Right renal cortex interstitium (tissue), 3 donors: ENCODE measurements at regions not wholly inside any gene's neighbourhood (a gene's known extent, or its start where the extent isn't known, plus 50 kb on each side); places are given as distances from the start of the nearest gene placed in this dataset.
A peak's percentile ranks its signal among the peaks of the same experiment; 100 is the strongest.

Source experiments
- DNase-seq, 3 donors: peaks; one replicate each; pipeline ENCODE4 v3.0.0-alpha.2; 2013; ENCODE audit warnings: low read depth in 3 of 3, low spot score in 2 of 3

DNA sequence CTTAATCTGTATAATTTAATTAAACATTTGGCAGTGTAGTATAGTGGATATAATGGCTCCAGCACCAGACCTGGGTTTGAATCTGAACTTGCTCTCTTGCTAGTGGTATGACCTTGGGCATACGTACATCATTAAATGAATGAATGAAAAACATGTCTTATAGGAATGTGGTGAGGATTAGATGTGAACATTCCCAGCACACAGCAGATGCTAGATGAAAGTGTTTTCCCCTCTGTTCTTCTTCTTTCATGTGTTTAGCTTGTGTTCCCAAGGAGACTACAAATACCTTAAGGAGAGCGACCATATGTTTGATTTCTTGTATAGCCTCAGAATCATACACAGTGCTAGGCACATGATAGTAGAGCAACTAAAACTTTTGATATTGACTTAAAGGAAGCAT lies 56.5 kb downstream of the CT47B1 start:
- DNase-seq: no peak

DNA sequence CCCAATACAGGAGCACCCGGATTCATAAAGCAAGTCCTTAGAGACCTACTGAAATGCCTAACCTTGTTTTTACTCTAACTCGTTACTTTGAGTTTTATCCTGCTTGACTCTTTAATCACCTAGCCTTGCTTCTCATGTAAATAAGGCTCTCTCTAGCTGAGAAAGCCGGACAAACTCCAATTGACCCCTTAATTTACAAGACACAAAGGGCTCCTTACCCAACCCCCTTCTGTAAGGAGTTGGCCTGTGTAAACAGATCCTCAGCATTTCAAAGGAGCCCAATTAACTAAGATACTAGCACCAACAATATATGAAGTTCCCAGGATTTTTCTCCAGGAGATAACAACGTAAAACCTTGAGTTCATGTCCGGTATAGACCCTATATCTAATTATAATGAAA lies 61.7 kb downstream of the CT47B1 start:
- no peak for DNase-seq

DNA sequence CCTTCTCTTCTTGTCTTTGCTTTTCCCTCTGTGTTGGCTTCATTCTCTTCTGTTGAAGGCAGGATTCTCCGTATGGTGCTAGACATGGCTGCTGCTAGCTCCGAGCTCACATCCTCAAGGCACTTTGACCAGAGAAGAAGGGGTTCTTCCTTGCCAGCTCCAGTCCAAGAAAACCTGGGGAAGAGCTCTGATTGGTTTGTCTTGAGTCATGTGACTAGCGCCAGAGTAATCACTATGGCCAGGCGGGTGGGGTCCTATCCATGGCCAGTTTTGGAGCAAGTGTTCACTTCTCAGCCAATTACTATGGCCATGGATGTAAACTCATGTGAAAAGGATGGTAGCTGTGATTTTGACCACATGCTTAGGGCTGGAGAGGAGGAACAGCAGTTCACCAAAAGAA lies 74.2 kb downstream of the CT47B1 start:
- DNase-seq: no peak

DNA sequence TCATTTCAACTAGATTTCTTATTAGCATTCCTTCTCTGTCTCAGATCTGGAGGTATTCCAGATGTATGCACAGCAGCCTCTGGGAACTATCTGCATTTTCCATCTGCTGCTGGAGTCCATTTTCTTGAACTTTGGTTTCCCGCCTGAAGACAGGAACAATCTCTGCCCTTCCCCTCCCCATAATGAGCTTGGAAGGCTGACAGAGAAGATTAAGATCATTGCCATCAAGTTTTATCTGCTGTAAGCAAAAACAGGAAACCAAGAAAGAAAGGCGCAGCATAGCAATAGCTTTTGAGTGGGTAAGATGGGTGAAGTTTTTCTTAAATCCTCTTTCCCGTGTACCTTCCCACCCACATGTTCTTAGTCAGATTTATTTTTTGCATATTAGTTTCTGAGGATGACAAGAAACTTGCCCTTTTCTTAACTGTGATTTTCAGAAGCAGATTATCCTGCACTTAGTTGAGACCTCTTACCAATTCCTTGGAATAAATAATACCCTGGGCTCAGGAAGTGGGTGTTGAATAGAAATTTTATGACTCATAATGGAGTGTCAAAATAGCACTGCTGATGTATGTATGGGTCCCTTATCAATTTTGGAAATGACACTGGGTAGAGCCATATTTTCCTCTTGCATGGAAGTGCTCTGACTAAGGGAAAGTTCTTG lies 78.3 kb downstream of the CT47B1 start:
- no peak for DNase-seq

DNA sequence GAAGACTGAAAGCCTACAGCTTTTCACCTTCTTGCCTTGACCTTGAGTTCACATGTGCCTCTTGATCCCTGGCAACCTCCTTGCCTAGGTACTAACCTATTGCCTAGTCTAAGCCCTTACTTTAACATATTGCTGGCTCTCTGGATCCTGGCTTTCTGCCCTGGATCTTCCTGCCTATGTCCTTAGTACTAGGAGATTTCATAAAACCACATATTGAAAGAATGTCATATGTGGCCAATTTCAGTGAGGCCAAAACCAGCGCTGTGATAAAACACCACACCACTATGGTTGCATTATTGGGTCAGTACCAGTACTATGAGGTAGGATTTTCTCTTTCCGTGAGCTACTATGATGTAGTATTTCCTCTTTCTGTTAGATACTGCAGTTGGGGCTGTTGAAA lies 80.4 kb downstream of the CT47B1 start:
- DNase-seq: no peak

DNA sequence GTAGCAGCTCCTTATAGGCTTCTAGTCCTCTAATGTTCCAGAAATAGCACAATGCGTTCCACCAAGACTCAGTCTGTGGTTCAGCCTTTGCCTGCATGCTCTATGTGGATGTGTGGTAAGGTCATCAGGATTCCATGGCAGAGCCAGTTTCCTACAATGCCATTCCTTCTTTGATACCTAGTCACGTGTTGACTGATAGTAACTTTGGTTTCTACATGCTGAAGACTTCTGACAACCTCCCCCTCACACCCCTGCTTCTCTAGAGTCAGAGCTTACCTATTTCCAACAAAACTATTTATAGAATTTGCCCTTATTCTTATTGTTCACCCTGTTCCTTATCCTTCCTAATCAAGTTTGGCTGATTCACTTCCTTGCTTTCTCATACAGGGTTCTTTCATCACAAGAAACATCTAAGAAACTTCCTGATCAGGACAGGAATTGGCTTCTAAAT lies 81.1 kb downstream of the CT47B1 start:
- DNase-seq: no peak

DNA sequence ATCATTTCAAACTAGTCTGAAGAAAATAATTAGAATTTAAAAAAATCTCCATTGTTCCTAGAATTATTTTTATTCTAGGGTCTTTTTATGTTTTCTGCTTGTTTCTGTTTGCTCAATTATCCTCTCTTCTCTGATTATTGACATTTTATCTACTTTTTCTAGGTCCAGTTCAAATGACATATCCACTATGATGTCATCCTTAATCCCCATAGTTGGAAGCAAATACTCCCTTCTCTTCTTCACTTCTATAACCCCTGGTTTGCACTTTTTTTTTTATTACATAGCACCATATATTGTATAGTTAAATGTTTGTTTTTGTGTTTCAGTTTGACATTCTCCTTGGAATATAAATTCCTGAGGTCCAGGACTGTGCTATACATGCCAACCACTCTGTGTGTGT lies 82.6 kb downstream of the CT47B1 start:
- no peak for DNase-seq

DNA sequence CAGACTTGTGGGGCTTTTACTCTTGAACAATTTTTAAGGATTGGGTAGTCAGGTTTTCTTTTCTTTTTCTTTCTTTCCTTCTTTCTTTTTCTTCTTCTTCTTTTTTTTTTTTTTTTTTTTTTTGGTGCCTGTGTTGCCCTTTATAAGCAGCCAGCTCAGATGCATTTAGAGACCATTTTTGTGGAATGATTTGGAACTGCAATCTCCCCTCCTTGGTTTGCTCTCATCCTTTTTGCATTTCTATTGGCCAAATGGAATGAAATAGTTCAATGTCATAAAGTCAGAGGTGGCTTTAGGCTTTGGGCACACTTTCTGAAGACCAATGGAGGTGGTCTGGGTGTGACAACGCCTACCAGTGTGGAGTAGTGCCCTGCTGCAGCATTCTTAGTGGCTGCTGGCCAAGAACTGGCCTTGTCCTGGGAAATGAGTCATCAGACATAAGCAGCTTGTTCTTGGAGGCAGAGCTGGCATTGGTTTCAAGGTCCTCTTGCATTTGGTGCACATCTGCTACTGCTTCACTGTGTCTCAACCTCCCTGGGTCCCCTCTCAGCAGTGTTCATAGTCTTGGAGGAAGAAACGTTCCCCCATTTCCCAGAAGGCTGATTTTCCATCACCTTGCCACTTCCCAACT lies 84.5 kb downstream of the CT47B1 start:
- DNase-seq: no peak

DNA sequence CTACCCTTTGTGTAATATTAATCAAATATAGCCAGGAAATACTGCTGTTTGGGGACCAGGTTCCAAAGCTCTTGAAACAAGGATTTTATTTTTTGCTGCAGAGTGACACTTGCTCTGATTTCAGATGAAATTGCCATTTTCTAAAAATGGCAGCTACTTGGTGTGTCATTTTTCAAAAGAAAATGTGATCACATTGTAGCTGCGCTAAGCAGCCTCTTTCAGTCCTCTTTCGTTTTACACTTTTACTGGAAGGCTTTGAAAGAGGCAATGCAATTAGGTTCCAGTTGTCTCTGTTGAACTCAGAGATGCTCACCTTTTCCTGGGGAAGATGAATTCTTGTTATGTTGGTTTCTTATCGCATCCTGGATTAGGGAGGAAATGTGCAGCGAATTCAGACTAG lies 85.1 kb downstream of the CT47B1 start:
- no peak for DNase-seq

DNA sequence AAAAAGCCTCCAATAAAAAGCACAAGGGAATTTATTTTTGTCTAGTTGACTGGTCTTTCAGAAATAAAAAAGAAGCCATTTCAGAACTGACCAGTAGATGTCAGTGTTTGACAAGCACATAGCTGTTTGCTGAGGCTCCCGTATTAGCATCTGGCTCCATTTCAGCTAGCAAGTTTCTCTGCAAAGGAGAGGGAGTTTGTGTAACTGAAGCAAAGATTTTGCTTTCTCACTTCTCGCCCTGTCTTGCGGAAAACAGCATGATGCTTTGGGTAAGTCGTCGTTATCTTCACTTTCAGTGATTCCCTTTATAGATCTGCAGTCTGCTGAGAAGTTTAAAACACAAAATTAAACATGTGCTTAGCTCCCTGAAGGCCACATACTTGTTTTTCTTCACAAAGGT lies 85.5 kb downstream of the CT47B1 start:
- peak; percentile 18 to 39 (median 33) for DNase-seq

DNA sequence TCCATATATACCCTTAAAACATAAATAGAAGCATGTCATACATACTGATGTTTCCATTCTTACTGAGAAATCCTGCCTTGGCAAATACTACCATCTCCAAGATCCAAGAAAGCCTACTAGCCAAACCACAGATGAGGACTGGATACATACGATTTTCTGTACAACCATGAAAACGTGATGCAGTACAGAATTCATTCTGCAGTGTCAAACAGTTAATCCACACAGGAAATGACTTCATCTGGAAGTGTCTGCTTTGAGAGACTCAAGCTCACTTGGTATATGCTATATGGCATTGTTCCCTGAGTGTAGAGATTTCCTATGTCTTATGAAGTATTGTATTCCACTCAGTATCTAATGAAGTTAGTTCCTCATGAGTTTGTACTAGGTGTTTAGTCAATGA lies 94.3 kb downstream of the CT47B1 start:
- DNase-seq: no peak

DNA sequence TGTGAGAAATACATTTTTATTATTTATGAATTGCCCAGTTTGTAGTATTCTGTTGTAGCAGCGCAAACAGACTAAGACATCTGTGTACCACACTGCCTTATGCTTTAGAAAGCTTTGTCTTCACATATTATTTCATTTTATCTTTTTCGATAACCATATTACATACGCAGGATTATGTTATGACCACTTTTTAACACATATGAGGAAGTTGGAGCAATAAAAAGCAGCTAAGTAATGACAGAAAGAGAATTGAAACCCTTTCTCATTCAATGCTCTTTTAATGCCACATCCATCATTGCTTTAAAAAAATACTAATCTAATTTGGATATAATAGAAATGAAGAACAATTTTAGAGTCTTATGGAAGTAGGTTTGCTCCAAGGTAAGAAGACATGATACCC lies 99.7 kb downstream of the CT47B1 start:
- DNase-seq: no peak

DNA sequence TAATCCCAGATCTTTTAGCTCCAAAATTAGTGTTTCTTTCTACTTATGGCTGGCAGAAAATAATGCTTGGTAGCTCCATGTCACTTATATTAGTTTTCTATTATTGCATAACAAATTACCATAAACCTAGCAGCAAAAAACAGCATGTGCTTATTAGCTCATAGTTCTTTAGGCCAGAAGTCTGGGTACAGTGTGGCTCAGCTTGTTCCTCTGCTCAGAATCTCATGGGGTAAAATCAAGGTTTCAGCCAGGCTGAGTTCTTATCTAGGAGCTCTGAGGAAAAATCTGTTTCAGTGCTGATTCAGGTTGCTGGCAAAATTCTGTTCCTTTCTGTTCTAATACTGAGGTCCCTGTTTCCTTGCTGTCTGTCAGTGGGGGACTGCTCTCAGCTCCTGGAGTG lies 101.1 kb downstream of the CT47B1 start:
- DNase-seq: no peak

DNA sequence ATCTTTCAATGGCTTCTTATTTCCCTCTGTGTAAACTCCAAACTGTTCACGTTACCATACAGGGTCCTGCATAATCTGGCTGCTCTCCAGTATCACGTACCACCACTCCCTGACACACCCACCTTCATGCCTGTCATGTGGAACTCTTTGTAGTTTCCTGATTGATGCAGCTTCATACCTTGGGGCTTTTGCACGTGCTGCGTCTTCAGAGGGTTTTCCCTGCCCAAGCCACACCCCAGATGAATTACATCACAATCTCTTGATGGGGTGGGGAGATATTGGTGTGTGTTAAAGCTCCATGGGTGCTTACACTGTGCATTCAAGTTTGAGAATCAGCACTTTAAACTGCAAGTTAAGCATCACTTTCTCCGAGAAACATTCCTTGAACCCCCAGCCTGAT lies 101.9 kb downstream of the CT47B1 start:
- no peak for DNase-seq

DNA sequence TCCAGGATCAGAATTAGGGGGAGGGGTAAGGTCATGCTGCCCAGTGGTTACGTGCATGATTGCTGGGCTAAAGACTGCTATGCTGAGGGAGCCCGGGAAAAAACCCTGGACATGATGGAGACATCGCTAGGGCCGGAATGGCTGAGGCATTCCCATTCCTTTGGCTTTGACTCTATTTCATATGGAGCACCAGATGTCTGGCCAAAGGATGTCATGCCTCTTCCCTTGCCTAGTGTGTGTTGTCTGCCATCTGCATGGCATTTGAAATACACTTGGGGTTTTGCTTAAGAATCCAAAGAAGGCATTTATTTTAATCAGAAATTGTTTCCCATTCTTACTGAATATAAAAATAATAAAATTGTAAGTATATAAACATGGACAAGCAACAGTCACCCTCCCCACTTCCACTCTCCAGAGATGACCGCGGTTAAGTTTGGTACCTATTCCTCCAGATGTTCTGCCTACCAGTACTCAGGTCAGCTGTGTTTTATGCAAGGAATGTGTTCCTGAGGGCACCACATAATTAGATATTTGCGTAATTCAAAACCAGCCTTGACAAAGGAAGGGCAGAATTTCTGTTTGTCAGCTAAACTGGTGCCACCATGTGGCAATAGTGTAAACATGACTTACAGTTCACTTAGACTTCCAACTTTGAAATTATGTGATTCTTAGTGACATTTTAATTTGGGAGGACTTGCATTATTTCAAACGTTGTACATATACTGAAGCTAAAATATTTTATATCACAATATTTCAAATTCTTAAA lies 105.9 kb downstream of the CT47B1 start:
- DNase-seq: no peak

DNA sequence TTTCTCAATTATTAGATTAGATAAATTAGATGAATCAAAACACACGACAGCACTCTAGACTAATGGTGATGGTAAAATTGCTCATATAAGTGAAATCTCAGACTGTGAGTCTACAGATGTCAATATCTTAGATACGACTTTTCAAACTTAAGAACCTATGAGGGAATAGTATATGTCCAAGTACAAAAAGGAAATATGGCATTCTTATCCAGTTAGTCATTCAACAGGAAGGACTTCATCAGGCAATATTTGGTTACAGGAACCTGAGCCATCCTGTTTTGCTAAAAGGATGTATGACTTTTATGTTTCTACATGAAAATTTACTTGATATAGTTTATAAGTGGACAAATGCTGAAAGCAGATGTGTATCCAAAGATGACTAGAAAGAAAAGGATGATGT lies 107.0 kb downstream of the CT47B1 start:
- no peak for DNase-seq

DNA sequence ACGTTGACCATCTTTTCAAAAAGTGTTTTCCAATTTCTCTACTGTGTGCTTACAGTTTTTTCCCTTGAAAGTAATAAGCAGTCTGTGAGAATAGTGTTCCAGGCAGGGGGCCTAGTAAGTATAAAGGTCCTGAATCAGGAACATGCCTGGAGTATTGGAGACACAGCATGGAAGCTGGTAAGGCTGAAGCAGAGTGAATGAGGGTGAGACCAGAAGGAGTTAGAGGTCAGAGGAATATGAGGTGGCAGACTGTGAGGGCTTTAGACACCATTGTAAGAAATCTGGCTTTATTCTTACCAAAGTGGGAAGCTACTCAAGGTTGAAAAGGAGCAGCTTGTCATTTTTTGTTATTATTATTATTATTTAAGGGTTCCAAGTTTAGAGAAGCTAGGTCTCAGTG lies 107.4 kb downstream of the CT47B1 start:
- DNase-seq: no peak

DNA sequence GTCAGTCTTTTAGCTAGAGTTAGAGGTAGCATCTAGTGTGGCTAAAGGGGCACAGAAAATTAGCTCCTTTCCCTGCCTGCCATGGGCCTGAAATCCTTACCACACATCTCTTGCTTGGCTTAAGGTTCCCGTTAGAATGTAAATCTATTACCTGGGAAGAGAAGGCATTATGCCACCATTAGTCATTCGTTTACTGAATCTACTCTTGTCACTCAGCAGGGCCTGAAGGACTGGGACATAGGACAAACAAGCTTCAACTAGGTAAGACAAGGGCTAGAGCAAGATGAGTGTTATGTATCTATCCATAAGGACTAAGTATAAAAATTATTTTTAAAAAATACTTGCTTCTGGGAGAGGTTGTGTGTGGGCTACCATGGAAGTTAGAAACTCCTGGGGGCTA lies 112.4 kb downstream of the CT47B1 start:
- DNase-seq: no peak

DNA sequence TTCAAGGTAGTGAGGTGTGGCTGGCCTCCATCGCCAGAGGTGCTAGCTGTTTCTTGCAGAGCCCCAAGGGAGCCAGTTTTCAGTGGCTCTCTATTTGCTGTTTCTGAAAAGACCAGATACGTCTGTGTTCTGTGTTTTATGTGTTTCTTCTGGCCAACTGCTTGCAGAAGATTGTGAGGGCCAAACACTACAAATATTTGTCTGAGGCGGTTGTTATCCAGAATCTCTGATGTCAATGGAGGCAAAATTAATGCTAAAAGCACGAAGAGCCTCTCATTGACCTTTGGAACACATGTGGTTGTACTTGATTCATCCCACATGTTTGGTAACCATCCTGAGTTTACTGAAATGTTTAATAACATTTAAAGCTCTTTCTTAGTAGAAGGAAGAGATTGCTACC lies 113.9 kb downstream of the CT47B1 start:
- no peak for DNase-seq

DNA sequence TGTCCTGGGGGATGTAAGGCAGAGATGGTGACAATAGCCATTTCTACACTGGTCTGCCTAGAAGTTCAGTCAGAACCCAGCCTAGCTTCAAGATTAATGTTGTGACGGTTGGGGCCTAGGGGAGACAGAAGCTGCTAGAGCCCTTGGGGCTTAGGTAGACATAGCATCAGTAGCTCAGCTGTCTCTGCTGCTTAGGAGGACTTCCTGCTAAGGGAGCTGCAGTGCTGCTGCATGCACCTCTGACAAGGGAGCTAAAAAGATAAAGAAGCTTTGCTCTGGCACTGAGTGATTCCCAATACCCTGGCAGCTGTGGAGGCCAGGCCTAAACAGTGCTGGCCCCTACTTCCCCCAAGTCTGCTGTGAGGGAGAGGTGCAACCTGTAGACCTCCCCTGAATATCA lies 116.0 kb downstream of the CT47B1 start:
- DNase-seq: no peak

DNA sequence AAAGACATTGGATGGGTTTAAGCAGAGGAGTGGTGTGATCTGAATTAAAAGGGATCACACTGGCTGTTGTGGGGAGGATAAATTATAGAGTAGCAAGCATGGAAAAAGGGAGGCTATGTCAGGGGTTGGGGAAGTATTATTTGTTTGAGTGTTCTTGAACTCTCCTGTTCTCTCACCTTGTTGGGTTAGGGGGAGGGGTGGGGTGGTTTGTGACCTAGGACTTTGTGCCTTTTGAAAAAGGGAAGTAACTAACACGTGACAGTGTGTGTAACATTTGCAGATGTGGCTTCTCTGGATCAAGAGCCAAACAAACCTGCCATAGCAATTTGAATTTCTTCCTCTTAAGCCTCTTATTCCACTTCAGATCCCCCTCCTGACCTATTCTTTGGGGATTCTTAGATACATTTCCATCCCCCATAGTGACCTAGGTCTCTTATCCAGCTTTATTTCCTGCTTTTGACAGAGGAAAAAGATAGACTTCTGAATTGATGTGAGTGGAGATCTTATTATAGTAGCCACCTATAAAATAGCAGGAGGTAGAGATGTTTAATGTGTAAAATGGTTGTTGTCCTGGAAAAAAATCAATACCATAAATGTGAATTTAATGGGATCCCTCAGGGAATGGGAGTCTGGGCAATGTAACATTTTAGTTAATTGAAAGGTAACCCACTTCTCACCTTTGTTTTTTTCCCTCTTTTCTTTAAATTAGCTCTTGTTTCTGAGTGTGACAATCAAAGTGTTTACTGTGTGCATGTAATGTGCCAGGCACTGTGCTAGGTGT lies 120.4 kb downstream of the CT47B1 start:
- DNase-seq: no peak
